GM21390 (cell line): ENCODE measurements at regions not wholly inside any gene's neighbourhood (a gene's known extent, or its start where the extent isn't known, plus 50 kb on each side); places are given as distances from the start of the nearest gene placed in this dataset.
"Not testable (repeated sequence)": the region's sequence is repeated elsewhere in the genome, so short reads cannot be mapped to it uniquely, and the experiment has no call there.

Experiments used
- ATAC-seq: cut with Tn5 transposase; IDR thresholded peaks from one replicate; pipeline ENCODE4 v1.9.1; 2021; ENCODE audit not compliant: unreplicated experiment

DNA sequence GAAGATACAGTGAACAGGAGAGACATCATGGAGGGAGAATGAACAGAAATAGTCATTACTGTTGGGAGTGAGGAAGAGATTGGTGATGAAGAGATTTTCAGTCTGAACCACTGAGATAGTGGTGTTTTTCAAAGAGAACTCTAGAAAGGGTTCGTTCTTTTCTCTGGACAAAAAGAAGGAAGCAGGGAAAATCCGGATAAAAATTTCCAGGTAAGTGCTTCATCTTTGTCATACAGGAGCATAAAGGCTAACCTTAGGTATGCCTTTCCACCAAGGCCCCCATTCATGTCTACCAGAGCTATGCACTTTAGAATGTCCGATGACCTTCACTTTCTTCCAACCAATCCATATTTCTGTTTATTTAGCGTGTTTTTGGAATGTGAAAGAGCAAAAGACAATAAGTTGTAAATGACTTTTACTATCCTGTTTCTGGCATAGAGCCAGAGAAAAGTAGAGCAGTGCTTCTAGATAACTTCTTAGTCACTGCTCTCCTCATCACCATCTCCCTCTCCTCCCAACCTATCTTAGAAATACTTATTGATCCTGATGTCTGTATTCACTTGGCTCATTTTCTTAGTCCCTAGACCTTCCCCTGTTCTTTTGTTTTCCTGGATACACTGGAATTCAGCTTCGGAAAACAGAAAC is 116.5 kb downstream of the TTC6 start:
- ATAC-seq: no peak

DNA sequence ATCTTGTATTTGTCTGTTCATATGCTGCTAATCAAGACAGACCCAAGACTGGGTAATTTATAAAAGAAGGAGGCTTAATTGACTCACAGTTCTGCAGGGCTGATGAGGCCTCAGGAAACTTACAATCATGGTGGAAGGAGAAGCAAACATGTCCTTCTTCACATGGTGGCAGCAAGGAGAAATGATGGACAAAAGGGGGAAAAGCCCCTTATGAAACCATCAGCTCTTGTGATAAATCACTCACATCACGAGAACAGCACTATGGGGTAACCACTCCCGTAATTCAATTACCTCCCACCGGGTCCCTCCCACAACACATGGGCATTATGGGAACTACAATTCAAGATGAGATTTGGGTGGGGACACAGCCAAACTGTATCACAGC is 117.0 kb downstream of the TTC6 start:
- ATAC-seq: not testable (repeated sequence)

DNA sequence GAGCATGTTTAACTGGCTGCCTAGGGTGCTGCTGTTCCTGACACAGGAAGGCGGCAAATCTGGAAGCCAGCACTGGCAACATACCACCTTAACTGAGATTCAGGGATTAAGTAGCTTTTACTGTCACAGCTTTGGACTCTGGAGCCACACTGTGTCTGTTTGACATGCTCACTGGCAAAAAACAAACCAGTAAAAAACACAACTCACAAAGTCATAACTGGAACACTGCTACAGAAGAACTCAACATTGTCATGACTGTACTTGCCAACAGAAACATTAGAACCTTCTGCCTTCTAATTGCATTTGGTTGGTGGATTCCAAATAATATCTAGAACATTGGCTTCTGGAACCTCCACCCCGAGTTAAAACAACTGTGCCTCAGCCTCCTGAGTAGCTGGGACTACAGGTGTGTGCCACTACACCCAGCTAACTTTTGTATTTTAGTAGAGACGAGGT is 117.6 kb downstream of the TTC6 start:
- ATAC-seq: no peak

DNA sequence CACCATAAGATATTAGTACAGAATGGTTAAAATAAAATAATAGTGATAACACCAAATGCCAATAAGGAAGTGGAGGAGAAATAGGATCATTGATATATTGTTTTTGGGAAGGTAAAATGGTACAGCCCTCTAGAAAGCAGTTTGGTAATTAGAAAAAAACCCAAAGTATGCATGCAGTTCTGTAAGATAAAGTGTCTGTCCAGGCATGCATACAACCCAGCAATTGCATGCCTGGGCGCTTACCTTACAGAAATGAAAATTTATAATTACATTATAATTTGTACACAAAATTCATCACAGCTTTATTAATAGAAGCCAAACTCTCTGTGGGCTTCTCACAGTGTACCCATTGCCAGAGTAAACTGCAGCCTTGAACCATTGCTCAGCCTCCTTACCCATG is 124.7 kb downstream of the TTC6 start:
- no peak for ATAC-seq

DNA sequence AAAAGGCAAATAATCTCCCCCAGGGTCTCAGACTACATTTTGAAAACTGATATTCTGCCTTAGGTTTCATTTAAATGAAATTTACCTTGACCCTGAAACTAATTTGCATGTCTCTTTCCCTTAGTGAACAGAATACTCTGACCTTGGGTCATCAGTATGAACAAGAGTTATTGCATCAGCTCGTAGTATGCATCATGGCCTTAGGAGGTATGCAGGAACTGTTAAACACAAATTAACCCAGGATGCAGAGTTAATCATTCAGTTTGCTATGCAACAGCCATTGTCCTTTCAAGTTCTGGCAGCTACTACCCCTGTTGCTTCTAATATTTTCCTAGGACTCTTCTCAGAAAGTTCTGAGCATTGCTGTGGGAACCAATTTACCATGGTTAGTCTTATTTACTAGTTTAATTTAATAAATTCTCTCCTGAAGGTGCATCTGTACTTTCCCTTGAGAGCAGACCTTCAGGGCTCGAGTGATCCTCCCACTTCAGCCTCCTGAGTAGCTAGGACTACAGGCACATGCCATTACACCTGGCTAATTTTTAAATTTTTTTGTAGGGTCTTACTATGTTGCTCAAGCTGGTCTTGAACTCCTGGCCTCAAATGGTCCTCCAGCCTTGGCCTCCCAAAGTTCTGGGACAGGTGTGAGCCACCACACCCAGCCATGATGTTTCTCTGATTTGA is 126.7 kb downstream of the TTC6 start:
- no peak for ATAC-seq

DNA sequence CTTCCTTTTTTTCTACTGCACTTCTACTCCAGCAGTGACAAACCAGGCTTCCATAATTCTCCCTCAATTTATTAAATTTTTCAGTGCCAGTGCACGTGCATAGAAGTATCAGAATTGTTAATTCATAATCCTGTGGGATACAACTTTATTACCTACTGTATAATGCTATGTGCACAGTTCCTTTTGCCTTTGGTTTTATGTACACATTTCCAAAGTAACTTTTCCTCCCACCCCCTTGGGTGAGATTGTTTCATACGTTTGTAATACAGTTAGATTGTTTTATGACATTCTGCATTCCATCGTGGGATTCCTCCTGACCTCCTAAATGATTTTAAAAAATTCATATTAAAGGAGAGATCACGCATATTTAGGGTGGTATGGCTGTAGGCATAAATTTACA is 128.1 kb downstream of the TTC6 start:
- ATAC-seq: no peak

DNA sequence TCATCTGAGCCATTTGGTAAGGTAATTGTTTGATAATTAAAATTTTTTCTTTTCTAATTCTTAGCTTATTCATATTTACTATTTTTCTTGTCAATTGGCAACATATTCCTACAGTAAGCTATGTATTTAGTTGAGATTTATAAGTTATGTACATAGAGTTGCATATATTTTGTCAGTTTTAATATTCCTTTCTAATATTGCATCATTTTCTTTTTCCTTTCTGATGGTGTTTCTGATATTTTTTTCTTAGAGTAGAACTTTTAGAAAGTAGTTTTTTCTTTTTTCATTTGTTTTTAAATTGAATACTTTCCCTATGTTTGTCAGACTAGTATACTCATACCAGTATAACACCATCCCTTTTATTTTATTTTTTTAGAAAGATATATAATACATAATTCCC is 131.3 kb downstream of the TTC6 start:
- no peak for ATAC-seq

DNA sequence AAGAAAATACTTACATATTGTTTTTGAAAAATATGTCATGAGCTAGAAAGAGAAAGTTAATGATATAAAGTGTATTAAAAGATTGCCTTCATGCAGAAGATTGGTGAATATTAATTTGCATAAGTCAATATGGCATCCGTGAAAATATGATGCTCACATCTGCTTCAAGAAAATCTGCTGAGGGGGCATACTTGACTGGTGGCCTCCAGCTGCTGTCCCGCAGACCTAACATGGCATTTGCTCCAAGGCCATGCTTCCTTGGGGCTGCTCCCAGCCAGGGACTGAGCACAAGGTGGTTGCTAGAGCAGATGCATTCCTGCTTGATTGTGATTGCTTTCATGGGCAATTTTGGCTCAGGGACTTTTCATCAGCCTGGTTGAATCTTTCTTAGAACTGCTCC is 133.8 kb downstream of the TTC6 start:
- no peak for ATAC-seq

DNA sequence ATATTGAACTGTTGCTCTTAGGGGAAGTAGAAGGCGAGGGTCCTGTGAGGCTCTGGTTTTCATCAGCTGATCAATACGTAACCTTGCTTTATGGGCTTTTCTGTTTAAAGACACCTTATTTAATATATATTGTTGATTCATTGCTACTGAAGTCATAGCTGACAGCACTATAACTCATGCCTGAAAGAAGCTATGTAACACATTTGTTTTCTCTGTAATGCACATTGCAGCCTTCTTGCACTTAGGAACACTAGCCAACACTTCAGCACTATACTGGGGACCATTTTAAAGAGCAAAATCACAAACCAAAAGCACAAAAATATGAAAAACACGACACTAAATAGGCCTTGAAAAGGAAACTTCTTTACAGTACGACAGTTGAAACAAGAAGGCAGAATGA is 135.7 kb downstream of the TTC6 start:
- ATAC-seq: no peak

DNA sequence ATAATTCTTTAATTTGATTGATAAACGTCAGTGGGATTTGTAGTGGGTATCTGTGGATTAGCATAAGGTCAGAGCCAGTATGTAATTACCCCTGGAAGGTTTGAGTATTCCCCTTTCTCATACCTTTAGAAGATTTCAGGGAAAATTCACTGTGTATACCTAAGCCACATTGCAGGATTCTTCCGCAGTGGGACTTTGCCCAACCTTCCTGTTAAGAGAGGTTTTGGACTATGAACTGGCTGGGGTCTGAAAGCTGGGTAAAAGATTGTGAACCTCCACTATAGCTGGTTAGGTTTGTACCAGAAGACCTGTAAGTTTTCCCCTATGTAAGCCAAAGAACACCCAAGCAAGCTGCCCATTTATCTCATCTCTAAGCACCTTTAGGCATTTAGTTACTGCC is 150.2 kb downstream of the TTC6 start:
- no peak for ATAC-seq

DNA sequence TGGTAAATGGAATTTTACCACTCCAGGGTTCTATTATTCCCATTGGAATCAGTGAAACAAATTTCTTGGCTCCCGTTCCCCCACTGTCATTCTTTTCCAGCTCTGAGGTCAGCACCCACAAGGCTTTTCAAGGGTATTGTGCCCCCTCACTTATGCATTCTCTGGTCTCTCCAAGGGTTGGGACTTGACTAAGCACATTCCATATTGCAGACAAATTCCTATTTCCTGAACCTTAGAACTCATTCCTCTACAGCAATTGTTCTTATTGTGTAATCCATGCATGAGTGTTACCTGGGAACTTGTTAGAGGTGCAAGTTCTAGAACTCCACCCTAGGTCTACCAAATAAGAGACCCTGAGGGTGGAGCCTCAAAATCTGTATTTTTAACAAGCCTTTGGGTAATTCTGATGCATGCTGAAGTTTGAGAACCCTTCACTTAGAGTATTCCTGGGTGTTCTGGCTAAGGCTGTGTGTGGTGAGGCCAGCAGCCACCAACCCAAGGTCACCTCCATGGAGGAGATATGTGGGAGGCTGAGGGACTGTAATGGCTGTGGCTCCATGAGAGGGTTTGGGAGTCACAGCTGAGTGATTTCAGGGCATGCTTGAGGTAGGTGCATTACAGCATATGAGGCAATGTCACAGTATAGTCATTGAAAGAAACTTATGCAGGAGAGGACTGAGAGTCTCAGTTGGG is 150.9 kb downstream of the TTC6 start:
- ATAC-seq: no peak

DNA sequence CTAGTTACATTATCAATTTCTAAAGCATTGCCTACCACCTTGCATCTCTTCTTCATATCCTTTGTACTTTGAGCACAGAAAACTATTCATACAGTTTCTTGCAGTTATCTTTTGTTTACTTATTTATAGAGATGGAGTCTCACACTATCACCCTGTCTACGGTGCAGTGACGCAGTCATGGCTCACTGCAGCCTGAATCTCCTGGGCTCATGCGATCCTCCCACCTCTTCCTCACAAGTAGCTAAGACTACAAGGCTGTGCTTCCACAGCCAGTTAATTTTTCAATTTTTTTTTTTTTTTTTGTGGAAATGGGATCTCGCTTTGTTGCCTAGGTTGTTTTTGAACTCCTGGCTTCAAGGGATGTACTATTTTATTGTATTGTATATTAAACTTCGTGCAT is 158.0 kb downstream of the TTC6 start:
- ATAC-seq: no peak

DNA sequence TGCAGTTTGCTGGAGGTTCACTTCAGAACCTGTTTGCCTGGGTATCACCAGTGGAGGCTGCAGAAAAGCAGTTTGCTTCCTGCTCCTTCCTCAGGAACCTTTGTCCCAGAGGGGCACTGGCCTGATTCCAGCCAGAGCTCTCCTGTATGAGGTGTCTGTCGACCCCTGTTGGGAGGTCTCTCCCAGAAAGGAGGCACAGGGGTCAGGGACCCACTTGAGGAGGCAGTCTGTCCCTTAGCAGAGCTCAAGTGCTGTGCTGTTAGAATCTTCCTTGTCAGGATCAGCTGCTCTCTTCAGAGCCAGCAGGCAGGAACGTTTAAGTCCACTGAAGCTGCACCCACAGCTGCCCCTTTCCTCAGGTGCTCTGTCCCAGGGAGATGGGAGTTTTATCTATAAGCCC is 164.8 kb downstream of the TTC6 start:
- ATAC-seq: not testable (repeated sequence)

DNA sequence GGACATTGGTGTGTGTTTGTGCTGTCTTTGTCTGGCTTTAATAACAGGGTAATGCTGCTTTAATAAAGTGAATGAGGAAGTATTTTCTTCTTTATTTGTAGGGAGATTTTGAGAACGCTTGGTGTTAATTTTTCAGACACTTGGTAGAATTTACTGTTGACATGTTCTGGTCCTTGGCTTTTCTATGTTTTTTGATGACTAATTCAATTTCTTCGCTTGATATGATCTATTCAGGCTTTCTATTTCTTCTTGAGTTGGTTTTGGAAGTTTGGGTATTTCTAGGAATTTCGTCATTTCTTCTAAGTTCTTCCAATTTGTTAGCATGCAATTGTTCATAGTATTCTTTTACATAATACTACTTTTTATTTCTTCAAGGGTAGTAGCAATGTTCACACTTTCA is 167.8 kb downstream of the TTC6 start:
- ATAC-seq: no peak

DNA sequence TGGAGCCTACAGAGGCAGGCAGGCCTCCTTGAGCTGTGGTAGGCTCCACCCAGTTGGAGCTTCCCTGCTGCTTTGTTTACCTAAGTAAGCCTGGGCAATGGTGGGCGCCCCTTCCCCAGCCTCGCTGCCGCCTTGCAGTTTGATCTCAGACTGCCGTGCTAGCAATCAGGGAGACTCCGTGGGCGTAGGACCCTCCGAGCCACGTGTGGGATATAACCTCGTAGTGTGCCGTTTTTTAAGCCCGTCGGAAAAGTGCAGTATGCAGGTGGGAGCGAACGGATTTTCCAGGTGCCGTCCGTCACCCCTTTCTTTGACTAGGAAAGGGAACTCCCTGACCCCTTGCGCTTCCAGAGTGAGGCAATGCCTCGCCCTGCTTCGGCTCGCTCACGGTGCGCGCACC is 176.9 kb downstream of the TTC6 start:
- not testable (repeated sequence) for ATAC-seq

DNA sequence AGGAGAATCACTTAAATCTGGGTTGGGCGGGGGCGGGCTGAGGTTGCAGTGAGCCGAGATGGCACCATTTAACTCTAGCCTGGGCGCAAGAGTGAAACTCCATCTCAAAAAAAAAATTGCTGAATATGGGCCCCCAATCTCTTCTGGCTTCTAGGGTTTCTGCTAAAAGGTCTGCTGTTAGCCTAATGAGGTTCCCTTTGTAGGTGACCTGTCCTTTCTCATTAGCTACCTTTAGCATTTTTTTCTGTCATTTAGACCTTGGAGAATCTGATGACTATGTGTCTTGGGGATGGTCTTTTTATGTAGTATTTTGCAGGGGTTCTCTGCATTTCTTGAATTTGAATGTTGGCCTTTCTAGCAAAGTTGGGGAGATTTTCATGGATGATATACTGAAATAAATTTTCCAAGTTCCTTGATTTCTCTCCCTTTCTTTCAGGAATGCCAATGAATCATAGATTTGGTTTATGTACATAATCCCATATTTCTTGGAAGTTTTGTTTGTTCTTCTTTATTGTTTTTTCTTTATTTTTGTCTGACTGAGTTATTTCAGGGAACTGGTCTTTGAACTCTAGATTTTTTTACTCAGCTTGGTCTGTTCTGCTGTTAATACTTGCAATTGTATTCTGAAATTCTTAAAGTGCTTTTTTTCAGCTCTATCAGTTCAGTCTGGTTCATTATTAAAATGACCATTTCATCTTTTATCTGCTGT is 181.5 kb downstream of the TTC6 start:
- no peak for ATAC-seq

DNA sequence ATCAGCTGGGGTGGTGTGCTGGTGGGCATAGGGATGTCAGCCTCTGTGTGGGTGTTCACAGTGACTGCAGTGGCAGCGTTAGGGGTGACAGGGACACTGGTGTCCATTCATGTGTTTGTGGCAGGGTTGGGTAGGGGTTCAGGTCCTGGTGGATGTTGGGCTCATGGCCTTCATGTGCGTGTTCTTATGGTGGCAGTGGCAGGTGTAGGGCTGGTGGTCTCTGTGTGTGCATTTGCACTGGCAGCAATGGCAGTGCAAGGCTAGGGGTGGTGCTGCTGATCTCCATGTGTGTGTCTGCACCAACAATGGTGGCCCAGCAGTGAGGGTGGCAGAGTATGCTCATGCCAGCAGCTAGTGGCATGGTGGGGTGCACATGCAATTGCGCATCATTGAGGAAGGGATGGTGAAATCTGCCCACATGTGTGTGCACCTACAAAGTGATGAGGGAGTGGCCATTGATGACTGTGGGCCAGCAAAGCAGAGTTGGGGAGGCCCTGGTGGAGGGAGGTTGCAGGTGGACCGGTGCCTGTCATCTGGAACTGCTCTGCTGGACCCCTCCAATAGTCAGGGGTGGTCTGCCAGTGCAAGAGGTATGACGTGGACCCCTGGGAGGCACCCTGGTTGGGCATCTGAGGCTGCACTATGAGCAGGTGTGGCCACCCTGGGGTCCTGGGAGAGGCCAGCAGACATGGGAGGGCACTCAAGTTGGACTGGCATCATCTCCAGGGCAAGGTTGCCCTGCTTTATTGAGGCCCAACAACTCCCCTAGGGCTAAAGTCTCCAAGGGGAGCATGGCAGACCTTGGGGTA is 182.9 kb downstream of the TTC6 start:
- ATAC-seq: no peak

DNA sequence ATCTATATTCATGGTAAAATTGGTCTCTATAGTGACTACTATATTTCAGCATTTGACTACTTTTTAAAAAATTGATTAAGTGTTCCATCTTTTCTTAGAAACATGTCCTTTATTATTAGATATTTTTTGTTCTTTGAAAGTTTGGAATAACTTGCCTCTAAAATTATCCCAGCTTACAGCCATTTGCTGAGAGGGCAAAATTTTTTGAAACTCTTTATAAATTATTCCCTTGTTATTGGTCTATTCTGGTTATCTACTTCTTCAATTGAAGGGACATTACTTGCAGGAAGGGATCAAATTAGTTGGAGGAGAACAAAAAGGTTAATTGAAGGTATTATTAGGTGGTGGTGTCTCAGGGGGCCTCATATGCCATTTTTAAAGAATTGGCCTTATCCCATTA is 184.1 kb downstream of the TTC6 start:
- ATAC-seq: no peak

DNA sequence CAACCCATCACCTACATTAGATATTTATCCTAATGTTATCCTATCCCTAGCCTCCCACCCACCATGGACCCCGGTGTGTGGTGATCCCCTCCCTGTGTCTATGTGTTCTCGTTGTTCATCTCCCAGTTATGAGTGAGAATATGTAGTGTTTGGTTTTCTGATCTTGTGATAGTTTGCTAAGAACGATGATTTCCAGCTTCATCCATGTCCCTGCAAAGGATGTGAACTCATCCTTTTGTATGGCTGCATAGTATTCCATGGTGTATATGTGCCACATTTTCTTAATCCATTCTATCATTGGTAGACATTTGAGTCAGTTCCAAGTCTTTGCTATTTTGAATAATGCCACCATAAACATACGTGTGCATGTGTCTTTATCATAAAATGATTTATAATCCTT is 185.3 kb downstream of the TTC6 start:
- ATAC-seq: not testable (repeated sequence)

DNA sequence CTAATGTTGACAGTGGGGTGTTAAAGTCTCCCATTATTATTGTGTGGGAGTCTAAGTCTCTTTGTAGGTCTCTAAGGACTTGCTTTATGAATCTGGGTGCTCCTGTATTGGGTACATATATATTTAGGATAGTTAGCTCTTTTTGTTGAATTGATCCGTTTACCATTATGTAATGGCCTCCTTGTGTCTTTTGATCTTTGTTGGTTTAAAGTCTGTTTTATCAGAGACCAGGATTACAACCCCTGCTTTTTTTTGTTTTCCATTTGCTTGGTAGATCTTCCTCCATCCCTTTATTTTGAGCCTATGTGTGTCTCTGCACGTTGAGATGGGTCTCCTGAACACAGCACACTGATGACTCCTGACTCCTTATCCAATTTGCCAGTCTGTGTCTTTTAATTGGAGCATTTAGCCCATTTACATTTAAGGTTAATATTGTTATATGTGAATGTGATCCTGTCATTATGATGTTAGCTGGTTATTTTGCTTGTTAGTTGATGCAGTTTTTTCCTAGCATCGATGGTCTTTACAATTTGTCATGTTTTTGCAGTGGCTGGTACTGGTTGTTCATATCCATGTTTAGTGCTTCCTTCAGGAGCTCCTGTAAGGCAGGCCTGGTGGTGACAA is 188.9 kb downstream of the TTC6 start:
- not testable (repeated sequence) for ATAC-seq
